ENCODE measurements at regions not wholly inside any gene's neighbourhood (a gene's known extent, or its start where the extent isn't known, plus 50 kb on each side); places are given as distances from the start of the nearest gene placed in this dataset.
"Not testable (repeated sequence)": the region's sequence is repeated elsewhere in the genome, so short reads cannot be mapped to it uniquely, and the experiment has no call there.

GRCh38 chr1:220444586-220444985, 83.3 kb upstream of the MARK1 start:
- TF ChIP-seq, protein P1, sequence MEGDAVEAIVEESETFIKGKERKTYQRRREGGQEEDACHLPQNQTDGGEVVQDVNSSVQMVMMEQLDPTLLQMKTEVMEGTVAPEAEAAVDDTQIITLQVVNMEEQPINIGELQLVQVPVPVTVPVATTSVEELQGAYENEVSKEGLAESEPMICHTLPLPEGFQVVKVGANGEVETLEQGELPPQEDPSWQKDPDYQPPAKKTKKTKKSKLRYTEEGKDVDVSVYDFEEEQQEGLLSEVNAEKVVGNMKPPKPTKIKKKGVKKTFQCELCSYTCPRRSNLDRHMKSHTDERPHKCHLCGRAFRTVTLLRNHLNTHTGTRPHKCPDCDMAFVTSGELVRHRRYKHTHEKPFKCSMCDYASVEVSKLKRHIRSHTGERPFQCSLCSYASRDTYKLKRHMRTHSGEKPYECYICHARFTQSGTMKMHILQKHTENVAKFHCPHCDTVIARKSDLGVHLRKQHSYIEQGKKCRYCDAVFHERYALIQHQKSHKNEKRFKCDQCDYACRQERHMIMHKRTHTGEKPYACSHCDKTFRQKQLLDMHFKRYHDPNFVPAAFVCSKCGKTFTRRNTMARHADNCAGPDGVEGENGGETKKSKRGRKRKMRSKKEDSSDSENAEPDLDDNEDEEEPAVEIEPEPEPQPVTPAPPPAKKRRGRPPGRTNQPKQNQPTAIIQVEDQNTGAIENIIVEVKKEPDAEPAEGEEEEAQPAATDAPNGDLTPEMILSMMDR (IDR thresholded peaks at IDR 0.05): not testable (repeated sequence)
- TF ChIP-seq POLR2AphosphoS5 (IDR thresholded peaks at IDR 0.05; ENCODE audit: low read depth, low read length); EZH2phosphoT487 (IDR thresholded peaks at IDR 0.05; ENCODE audit: borderline replicate concordance, low read depth); REST (IDR thresholded peaks at IDR 0.05; ENCODE audit: low read depth, low read length); GABPA (IDR thresholded peaks at IDR 0.05; ENCODE audit: low read depth); RXRA (IDR thresholded peaks at IDR 0.05; ENCODE audit: borderline replicate concordance, low read depth): not testable (repeated sequence)
